MCF 10A (cell line): ENCODE measurements at regions not wholly inside any gene's neighbourhood (a gene's known extent, or its start where the extent isn't known, plus 50 kb on each side); places are given as distances from the start of the nearest gene placed in this dataset.
"Not testable (repeated sequence)": the region's sequence is repeated elsewhere in the genome, so short reads cannot be mapped to it uniquely, and the experiment has no call there.

Experiments used
- BruUV-seq: library from RNA; stranded (reverse); fragments of 400-500 nt; replicated peaks from 2 replicates; lab custom pipeline; 2021; lab: Mats Ljungman, UMichigan
- CTCF ChIA-PET: fragments of 300-600 bp; sonication (Branson Sonifier 250); formaldehyde crosslinking; extraction: SDS; loops from one replicate; lab custom pipeline; 2021; ENCODE audit warnings: antibody characterized with exemption, inconsistent platforms; lab: Yijun Ruan, JAX
- POLR2A ChIA-PET: fragments of 300-600, 350-650 bp; sonication (Branson Sonifier 250); formaldehyde crosslinking; extraction: SDS; loops from one replicate; lab custom pipeline; 2020; ENCODE audit warnings: antibody characterized with exemption, inconsistent platforms; lab: Yijun Ruan, JAX
- DNase-seq: peaks from one replicate; pipeline ENCODE4 v3.0.0-alpha.2; 2018; ENCODE audit not compliant: unreplicated experiment
- H3K27ac Mint-ChIP-seq: one replicate; pipeline ENCODE4 v1.8.0; 2022; ENCODE audit warnings: mild to moderate bottlenecking, low read depth, mixed read lengths; ENCODE audit not compliant: unreplicated experiment
- H3K27me3 Mint-ChIP-seq: one replicate; pipeline ENCODE4 v1.8.0; 2022; ENCODE audit warnings: mixed read lengths; ENCODE audit not compliant: insufficient read depth, unreplicated experiment
- H3K36me3 Mint-ChIP-seq: one replicate; pipeline ENCODE4 v1.8.0; 2022; ENCODE audit warnings: mild to moderate bottlenecking, moderate library complexity, mixed read lengths; ENCODE audit not compliant: insufficient read depth, unreplicated experiment
- H3K4me1 Mint-ChIP-seq: one replicate; pipeline ENCODE4 v1.8.0; 2022; ENCODE audit warnings: mixed read lengths; ENCODE audit not compliant: insufficient read depth, unreplicated experiment
- H3K4me3 Mint-ChIP-seq: one replicate; pipeline ENCODE4 v1.8.0; 2022; ENCODE audit warnings: mild to moderate bottlenecking, moderate library complexity, mixed read lengths; ENCODE audit not compliant: unreplicated experiment
- H3K9me3 Mint-ChIP-seq: one replicate; pipeline ENCODE4 v1.8.0; 2022; ENCODE audit warnings: mixed read lengths; ENCODE audit not compliant: unreplicated experiment
- intact Hi-C: fragments of 100-400 bp; cut with micrococcal nuclease; formaldehyde crosslinking; loops from 2 replicates; pipeline ENCODE4 v1.14.1; 2022
- TF ChIP-seq, protein P1 (sequence below): fragments of 200-600 bp; IDR thresholded peaks from one replicate; pipeline ENCODE4 v1.8.0; 2022; ENCODE audit warnings: antibody characterized with exemption, mild to moderate bottlenecking; ENCODE audit not compliant: unreplicated experiment

DNA sequence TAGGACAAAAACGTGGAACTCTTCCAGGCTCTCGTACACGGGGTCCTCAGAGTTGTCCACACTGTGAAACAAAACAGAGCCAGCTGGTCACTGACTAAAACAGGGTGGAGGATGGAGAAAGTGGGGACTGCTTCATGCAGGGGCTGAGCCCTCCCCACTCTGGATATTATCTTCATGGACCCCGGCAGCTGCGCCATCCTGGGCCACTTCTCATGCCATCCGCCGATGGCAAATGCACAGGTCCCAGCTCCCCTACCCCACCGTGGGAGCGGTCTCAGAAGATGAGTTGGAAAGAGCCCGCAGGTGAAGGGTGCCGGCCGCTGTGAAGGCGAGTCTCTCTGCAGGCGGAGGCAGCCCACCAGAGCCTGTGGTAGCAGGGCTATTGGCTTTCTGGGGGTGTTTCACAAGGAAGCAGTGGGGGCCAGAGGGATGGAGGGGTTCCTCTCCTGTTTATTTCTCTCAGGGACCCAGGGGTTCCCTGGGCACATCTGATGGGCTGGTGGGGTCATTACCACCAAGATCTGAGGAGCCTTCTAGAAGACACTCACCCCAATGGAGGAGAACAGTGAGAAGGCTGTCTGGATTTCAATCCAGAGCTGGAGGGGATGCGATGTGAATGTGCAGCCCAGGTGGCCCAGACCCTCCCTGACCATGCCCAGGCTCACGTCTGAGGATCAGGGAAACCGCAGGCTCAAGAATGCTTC lies 177.3 kb downstream of the KLF13 start:
- Mint-ChIP-seq H3K27ac (no peak overlapping the region), H3K4me3 (no peak overlapping the region), H3K9me3 (peaks cover 9% of the 10 kb centered on the region), H3K4me1 (peaks cover 6% of the 10 kb centered on the region), H3K36me3 (no peaks in the 10 kb centered on the region), H3K27me3 (no peaks in the 10 kb centered on the region)
- intact Hi-C loops: no loop called here
- ChIA-PET POLR2A (interaction anchor here (1.1 kb wide), 1 partner anchor 103 kb away, joined by 4 read pairs; no protein-coding TSS in a partner anchor), CTCF (interaction anchor here (0.6 to 8.5 kb wide), 5 partner anchors 8 to 541 kb away, joined by 3 to 71 read pairs (median 4); no protein-coding TSS in a partner anchor)
- DNase-seq: no peak
- TF ChIP-seq, protein P1, sequence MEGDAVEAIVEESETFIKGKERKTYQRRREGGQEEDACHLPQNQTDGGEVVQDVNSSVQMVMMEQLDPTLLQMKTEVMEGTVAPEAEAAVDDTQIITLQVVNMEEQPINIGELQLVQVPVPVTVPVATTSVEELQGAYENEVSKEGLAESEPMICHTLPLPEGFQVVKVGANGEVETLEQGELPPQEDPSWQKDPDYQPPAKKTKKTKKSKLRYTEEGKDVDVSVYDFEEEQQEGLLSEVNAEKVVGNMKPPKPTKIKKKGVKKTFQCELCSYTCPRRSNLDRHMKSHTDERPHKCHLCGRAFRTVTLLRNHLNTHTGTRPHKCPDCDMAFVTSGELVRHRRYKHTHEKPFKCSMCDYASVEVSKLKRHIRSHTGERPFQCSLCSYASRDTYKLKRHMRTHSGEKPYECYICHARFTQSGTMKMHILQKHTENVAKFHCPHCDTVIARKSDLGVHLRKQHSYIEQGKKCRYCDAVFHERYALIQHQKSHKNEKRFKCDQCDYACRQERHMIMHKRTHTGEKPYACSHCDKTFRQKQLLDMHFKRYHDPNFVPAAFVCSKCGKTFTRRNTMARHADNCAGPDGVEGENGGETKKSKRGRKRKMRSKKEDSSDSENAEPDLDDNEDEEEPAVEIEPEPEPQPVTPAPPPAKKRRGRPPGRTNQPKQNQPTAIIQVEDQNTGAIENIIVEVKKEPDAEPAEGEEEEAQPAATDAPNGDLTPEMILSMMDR: no peak
- BruUV-seq: no TSS peak

GRCh38 chr15:31504462-31504839 lies 177.8 kb downstream of the KLF13 start:
- POLR2A ChIA-PET: interaction anchor here (1.1 kb wide), 2 partner anchors 16 to 103 kb away, joined by 3 to 4 read pairs; no protein-coding TSS in a partner anchor
- intact Hi-C loops: no loop called here
- no peaks in the 10 kb centered on the region for H3K27me3 Mint-ChIP-seq
- H3K9me3 Mint-ChIP-seq: peaks cover 9% of the 10 kb centered on the region
- CTCF ChIA-PET: interaction anchor here (0.6 to 8.5 kb wide), 4 partner anchors 9 to 541 kb away, joined by 3 to 71 read pairs (median 4); no protein-coding TSS in a partner anchor
- BruUV-seq: no TSS peak
- TF ChIP-seq, protein P1: no peak
- no peak overlapping the region for H3K4me3 Mint-ChIP-seq
- no peaks in the 10 kb centered on the region for H3K36me3 Mint-ChIP-seq
- DNase-seq: no peak
- peaks cover 6% of the 10 kb centered on the region for H3K4me1 Mint-ChIP-seq
- no peak overlapping the region for H3K27ac Mint-ChIP-seq

- H3K36me3 Mint-ChIP-seq, H3K27me3 Mint-ChIP-seq, H3K9me3 Mint-ChIP-seq, H3K4me1 Mint-ChIP-seq, BruUV-seq, H3K4me3 Mint-ChIP-seq, H3K27ac Mint-ChIP-seq, intact Hi-C loops, POLR2A ChIA-PET, DNase-seq: not testable (repeated sequence)
- CTCF ChIA-PET: interaction anchor here (0.8 kb wide), 1 partner anchor 39 kb away, joined by 3 read pairs; no protein-coding TSS in a partner anchor
These were observed 180.9 kb downstream of the KLF13 start for GRCh38 chr15:31507573-31507972.

- TF ChIP-seq, protein P1: no peak
- intact Hi-C loops: no loop called here
- peaks cover 12% of the 10 kb centered on the region for H3K27me3 Mint-ChIP-seq
- no TSS peak for BruUV-seq
- DNase-seq: no peak
- peaks cover 6% of the 10 kb centered on the region for H3K4me1 Mint-ChIP-seq
- H3K9me3 Mint-ChIP-seq: peaks cover 9% of the 10 kb centered on the region
- no peak overlapping the region for H3K27ac Mint-ChIP-seq
- CTCF ChIA-PET: no interaction called here
- POLR2A ChIA-PET: no interaction called here
- H3K4me3 Mint-ChIP-seq: no peak overlapping the region
- no peaks in the 10 kb centered on the region for H3K36me3 Mint-ChIP-seq
These were observed 182.0 kb downstream of the KLF13 start for GRCh38 chr15:31508656-31509055.
